ENCODE measurements at regions not wholly inside any gene's neighbourhood (a gene's known extent, or its start where the extent isn't known, plus 50 kb on each side); places are given as distances from the start of the nearest gene placed in this dataset.

DNA sequence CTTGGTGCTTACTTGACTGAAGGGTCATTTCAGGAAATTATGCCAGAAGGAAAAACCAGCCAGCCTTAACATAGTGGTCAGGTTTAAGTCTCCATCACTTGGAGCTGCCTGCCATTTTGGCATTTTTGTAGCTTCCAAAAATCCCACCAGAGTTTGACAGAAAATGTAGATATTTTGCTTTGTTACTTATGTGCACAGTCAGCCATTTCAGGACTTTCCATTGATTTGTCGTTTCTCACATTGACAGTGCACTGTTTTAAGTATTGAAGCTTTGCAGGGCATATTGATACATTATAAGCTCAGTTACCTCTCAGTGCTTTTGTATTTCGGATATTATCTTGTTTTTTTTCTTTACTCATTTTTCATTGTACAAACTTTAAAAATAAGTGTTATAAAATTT, 89.0 kb upstream of the ANKRD34C start:
- TF ChIP-seq POLR2A (IDR thresholded peaks at IDR 0.05), result no peak
- TF ChIP-seq, protein P1, sequence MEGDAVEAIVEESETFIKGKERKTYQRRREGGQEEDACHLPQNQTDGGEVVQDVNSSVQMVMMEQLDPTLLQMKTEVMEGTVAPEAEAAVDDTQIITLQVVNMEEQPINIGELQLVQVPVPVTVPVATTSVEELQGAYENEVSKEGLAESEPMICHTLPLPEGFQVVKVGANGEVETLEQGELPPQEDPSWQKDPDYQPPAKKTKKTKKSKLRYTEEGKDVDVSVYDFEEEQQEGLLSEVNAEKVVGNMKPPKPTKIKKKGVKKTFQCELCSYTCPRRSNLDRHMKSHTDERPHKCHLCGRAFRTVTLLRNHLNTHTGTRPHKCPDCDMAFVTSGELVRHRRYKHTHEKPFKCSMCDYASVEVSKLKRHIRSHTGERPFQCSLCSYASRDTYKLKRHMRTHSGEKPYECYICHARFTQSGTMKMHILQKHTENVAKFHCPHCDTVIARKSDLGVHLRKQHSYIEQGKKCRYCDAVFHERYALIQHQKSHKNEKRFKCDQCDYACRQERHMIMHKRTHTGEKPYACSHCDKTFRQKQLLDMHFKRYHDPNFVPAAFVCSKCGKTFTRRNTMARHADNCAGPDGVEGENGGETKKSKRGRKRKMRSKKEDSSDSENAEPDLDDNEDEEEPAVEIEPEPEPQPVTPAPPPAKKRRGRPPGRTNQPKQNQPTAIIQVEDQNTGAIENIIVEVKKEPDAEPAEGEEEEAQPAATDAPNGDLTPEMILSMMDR (IDR thresholded peaks at IDR 0.05), result no peak
